MM.1S (cell line): ENCODE measurements at regions not wholly inside any gene's neighbourhood (a gene's known extent, or its start where the extent isn't known, plus 50 kb on each side); places are given as distances from the start of the nearest gene placed in this dataset.

Experiments used
- DNase-seq: peaks from one replicate; pipeline ENCODE4 v3.0.0-alpha.2; 2015
- H2AFZ ChIP-seq: fragments of 300-600 bp; sonication (generic); 2 replicates; pipeline ENCODE4 v1.6.0; 2016; ENCODE audit warnings: antibody characterized with exemption, low read length
- H3F3A ChIP-seq: fragments of 300-600 bp; sonication (generic); 2 replicates; pipeline ENCODE4 v1.6.1; 2016; ENCODE audit warnings: mild to moderate bottlenecking, antibody characterized with exemption, low read length, moderate library complexity, mixed read lengths; ENCODE audit not compliant: insufficient read depth
- H3K27ac ChIP-seq: fragments of 300-600 bp; sonication (generic); 2 replicates; pipeline ENCODE4 v1.5.1; 2016; ENCODE audit warnings: mild to moderate bottlenecking, low read length
- H3K27me3 ChIP-seq: fragments of 300-600 bp; sonication (generic); replicated peaks from 2 replicates; pipeline ENCODE4 v1.6.0; 2016; ENCODE audit warnings: low read length; ENCODE audit not compliant: insufficient read depth
- H3K36me3 ChIP-seq: fragments of 300-600 bp; sonication (generic); replicated peaks from 2 replicates; pipeline ENCODE4 v1.6.1; 2016; ENCODE audit warnings: mild to moderate bottlenecking, low read length, mixed read lengths; ENCODE audit not compliant: insufficient read depth
- H3K4me1 ChIP-seq: fragments of 300-600 bp; sonication (generic); 2 replicates; pipeline ENCODE4 v1.6.1; 2016; ENCODE audit warnings: low read length, mixed read lengths
- H3K4me2 ChIP-seq: fragments of 300-600 bp; sonication (generic); 2 replicates; pipeline ENCODE4 v1.6.0; 2016; ENCODE audit warnings: low read depth, low read length
- H3K4me3 ChIP-seq: fragments of 300-600 bp; sonication (generic); 2 replicates; pipeline ENCODE4 v1.5.1; 2016; ENCODE audit warnings: low read length, mixed read lengths
- H3K79me2 ChIP-seq: fragments of 300-600 bp; sonication (generic); 2 replicates; pipeline ENCODE4 v1.6.1; 2016; ENCODE audit warnings: mixed run types, low read length, mixed read lengths
- H3K9ac ChIP-seq: fragments of 300-600 bp; sonication (generic); 2 replicates; pipeline ENCODE4 v1.6.1; 2016; ENCODE audit warnings: low read length, mixed read lengths
- H3K9me2 ChIP-seq: fragments of 300-600 bp; sonication (generic); replicated peaks from 2 replicates; pipeline ENCODE4 v1.6.1; 2016; ENCODE audit warnings: mild to moderate bottlenecking, low read length, mixed read lengths; ENCODE audit not compliant: insufficient read depth
- H3K9me3 ChIP-seq: fragments of 300-600 bp; sonication (generic); replicated peaks from 2 replicates; pipeline ENCODE4 v1.6.1; 2016; ENCODE audit warnings: mild to moderate bottlenecking, low read length, mixed read lengths; ENCODE audit not compliant: insufficient read depth
- H4K20me1 ChIP-seq: fragments of 300-600 bp; sonication (generic); 2 replicates; pipeline ENCODE4 v1.6.1; 2016; ENCODE audit warnings: mild to moderate bottlenecking, low read length, moderate library complexity, mixed read lengths; ENCODE audit not compliant: insufficient read depth
- EZH2 ChIP-seq: fragments of 300-600 bp; sonication (generic); optimal IDR thresholded peaks from 2 replicates; pipeline ENCODE3; 2017; ENCODE audit warnings: low read depth, mild to moderate bottlenecking, antibody characterized with exemption, low read length, mixed read lengths
- EZH2phosphoT487 ChIP-seq: fragments of 300-600 bp; sonication (generic); IDR thresholded peaks from 2 replicates; pipeline ENCODE4 v1.6.1; 2018; ENCODE audit warnings: antibody characterized with exemption, low read length
- TF ChIP-seq, protein P1 (sequence below): fragments of 300-600 bp; sonication (generic); IDR thresholded peaks from 2 replicates; pipeline ENCODE4 v1.5.1; 2016; ENCODE audit warnings: antibody characterized with exemption, low read length, mixed read lengths

DNA sequence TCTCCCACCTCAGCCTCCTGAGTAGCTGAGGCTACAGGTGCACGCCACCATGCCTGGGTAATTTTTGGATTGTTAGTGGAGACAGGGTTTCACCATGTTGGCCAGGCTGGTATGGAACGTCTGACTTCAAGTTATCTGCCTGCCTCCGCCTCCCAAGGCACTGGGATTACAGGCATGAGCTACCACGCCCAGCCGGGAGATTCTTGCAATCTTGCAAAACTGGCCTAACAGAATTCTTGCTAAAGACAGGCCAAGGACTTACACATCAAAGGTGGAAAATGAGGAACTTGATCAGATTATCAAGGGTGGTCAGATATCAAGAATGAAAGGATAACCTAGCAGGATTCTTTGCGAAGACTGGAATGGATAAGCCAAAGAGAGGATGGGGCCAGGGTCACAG is 98.3 kb upstream of the TIAM1 start:
- Histone ChIP-seq H3K27me3 (no peaks in the 10 kb centered on the region), H3K9me2 (no peaks in the 10 kb centered on the region), H3K4me3 (no peak overlapping the region), H3K36me3 (no peaks in the 10 kb centered on the region), H3K27ac (no peak overlapping the region), H3K9me3 (no peaks in the 10 kb centered on the region), H3K9ac (no peak overlapping the region), H3K79me2 (peaks cover 24% of the 10 kb centered on the region), H4K20me1 (no peaks in the 10 kb centered on the region), H3F3A (peaks cover 13% of the 10 kb centered on the region), H2AFZ (no peak overlapping the region), H3K4me1 (peaks cover 14% of the 10 kb centered on the region), H3K4me2 (no peak overlapping the region)
- TF ChIP-seq EZH2phosphoT487 (no peak), EZH2 (no peak)
- TF ChIP-seq, protein P1, sequence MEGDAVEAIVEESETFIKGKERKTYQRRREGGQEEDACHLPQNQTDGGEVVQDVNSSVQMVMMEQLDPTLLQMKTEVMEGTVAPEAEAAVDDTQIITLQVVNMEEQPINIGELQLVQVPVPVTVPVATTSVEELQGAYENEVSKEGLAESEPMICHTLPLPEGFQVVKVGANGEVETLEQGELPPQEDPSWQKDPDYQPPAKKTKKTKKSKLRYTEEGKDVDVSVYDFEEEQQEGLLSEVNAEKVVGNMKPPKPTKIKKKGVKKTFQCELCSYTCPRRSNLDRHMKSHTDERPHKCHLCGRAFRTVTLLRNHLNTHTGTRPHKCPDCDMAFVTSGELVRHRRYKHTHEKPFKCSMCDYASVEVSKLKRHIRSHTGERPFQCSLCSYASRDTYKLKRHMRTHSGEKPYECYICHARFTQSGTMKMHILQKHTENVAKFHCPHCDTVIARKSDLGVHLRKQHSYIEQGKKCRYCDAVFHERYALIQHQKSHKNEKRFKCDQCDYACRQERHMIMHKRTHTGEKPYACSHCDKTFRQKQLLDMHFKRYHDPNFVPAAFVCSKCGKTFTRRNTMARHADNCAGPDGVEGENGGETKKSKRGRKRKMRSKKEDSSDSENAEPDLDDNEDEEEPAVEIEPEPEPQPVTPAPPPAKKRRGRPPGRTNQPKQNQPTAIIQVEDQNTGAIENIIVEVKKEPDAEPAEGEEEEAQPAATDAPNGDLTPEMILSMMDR: no peak
- DNase-seq: no peak

DNA sequence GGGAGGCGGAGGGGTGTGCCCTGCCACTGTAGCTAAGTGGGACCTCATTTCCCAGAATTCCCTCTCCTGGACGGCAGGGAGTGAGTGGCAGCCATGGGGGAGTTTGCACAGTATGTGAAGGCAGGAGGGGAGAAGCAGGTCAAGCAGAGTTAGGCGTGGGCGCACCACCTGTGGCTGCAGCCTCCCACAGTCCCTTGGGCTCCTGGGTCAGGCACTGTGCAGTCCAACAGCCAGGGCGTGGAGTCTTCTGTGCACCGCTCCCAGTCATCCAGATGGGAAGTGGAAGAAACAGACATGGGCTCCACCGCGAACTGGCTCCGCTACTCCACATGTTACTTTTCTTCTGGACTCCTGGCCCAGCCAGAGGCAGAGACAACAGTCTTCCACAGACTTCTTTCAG is 85.4 kb upstream of the TIAM1 start:
- H3K79me2 ChIP-seq: peaks cover 30% of the 10 kb centered on the region
- no peak overlapping the region for H3K4me3 ChIP-seq
- H3K9me3 ChIP-seq: no peaks in the 10 kb centered on the region
- no peaks in the 10 kb centered on the region for H3K36me3 ChIP-seq
- H4K20me1 ChIP-seq: no peaks in the 10 kb centered on the region
- H3K4me1 ChIP-seq: peaks cover 14% of the 10 kb centered on the region
- no peak for DNase-seq
- no peak overlapping the region for H3K4me2 ChIP-seq
- TF ChIP-seq EZH2phosphoT487 (no peak), EZH2 (no peak)
- TF ChIP-seq, protein P1: no peak
- no peaks in the 10 kb centered on the region for H3K27me3 ChIP-seq
- H3F3A ChIP-seq: peaks cover 15% of the 10 kb centered on the region
- no peak overlapping the region for H3K27ac ChIP-seq
- H3K9me2 ChIP-seq: no peaks in the 10 kb centered on the region
- H3K9ac ChIP-seq: no peak overlapping the region
- no peak overlapping the region for H2AFZ ChIP-seq

DNA sequence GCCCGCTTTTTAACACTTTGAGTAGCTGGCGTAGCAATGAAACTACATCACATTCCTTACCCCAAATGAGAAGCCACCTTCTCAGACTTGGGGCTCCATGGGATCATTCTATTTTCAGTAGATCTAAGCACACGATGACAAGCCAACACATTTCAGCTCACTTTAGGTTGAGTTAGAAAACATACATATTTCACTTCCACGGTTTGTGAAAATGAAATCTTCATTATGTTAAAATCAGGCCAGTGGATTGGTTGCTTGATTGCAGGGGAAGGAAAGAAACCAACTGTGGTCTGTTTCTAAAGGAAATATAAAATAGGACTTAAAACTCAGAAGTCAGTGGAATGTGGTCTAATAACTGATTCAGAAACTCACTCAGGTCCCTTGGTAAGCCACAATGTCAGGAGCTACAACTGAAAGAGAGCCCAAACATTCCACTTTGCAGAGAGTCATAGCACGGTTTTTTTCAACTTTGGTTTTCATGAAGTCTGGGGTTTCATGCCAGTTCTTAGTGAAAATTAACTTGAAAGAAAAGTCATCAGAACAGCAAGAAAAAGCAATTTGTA is 82.3 kb upstream of the TIAM1 start:
- H2AFZ ChIP-seq: no peak overlapping the region
- H3K9me3 ChIP-seq: no peaks in the 10 kb centered on the region
- H3K4me2 ChIP-seq: peak overlapping the region; percentile 3; the same call in 1 of the 2 replicates
- no peak overlapping the region for H3K9ac ChIP-seq
- H3K27me3 ChIP-seq: no peaks in the 10 kb centered on the region
- H3K4me1 ChIP-seq: peaks cover 14% of the 10 kb centered on the region
- H3F3A ChIP-seq: peaks cover 15% of the 10 kb centered on the region
- H4K20me1 ChIP-seq: no peaks in the 10 kb centered on the region
- DNase-seq: peak; percentile 84
- H3K27ac ChIP-seq: peak overlapping the region; percentile 54; the same call in 1 of the 2 replicates
- no peaks in the 10 kb centered on the region for H3K36me3 ChIP-seq
- H3K79me2 ChIP-seq: peaks cover 33% of the 10 kb centered on the region
- H3K9me2 ChIP-seq: no peaks in the 10 kb centered on the region
- no peak overlapping the region for H3K4me3 ChIP-seq
- TF ChIP-seq EZH2: no peak
- no peak for TF ChIP-seq EZH2phosphoT487
- TF ChIP-seq, protein P1: no peak
